SU-DHL-6 (cell line): ENCODE measurements at regions not wholly inside any gene's neighbourhood (a gene's known extent, or its start where the extent isn't known, plus 50 kb on each side); places are given as distances from the start of the nearest gene placed in this dataset.

ENCODE experiments used
- CTCF ChIP-seq: fragments of 200-600 bp; sonication (generic); IDR thresholded peaks from one replicate; pipeline ENCODE4 v1.5.1; 2017; ENCODE audit warnings: antibody characterized with exemption, mild to moderate bottlenecking, low read length, moderate library complexity; ENCODE audit not compliant: insufficient read depth, poor library complexity, severe bottlenecking
- EZH2phosphoT487 ChIP-seq: fragments of 200-600 bp; sonication (generic), shearing (Covaris generic); conservative IDR thresholded peaks from 2 replicates; pipeline ENCODE4 v1.6.1; 2018; ENCODE audit warnings: mild to moderate bottlenecking, antibody characterized with exemption, low read length, moderate library complexity, mixed read lengths

- TF ChIP-seq CTCF: no peak
- no peak for TF ChIP-seq EZH2phosphoT487
Measured at GRCh38 chr6:121925534-121926255, 473.8 kb upstream of the HSF2 start.
